Right lobe of liver (tissue), 4 donors: ENCODE measurements at regions not wholly inside any gene's neighbourhood (a gene's known extent, or its start where the extent isn't known, plus 50 kb on each side); places are given as distances from the start of the nearest gene placed in this dataset.

Experiments
- CTCF ChIP-seq, 4 donors: fragments of 200-600 bp in 3 of 4; fragments of 450-650 bp in 1 of 4; IDR thresholded peaks; one replicate each; pipeline versions ENCODE4 v1.5.1 to v1.8.0; 2016 to 2022; ENCODE audit warnings: antibody characterized with exemption in 4 of 4, mild to moderate bottlenecking in 2 of 4
- POLR2A ChIP-seq: fragments of 450-650 bp; IDR thresholded peaks from one replicate; pipeline ENCODE4 v1.6.1; 2017; ENCODE audit warnings: antibody characterized with exemption, mild to moderate bottlenecking
- donor health status: DM: no; HTN: no; CAD: no.
- donor health status: DM: no; HTN: no; CAD: no.
- donor health status: DM: no; HTN: yes; CAD: no.

- TF ChIP-seq CTCF (IDR thresholded peaks at IDR 0.05) (no peak), POLR2A (no peak)
Observed at GRCh38 chr3:80052271-80052670, 284.5 kb upstream of the ROBO1 start.
